Fibroblast of upper back skin (primary cell): ENCODE measurements at regions not wholly inside any gene's neighbourhood (a gene's known extent, or its start where the extent isn't known, plus 50 kb on each side); places are given as distances from the start of the nearest gene placed in this dataset.
"Not testable (repeated sequence)": the region's sequence is repeated elsewhere in the genome, so short reads cannot be mapped to it uniquely, and the experiment has no call there.

Experiments
- DNase-seq: peaks from one replicate; pipeline ENCODE4 v3.0.0-alpha.2; 2013

GRCh38 chr1:208349694-208350330, 105.6 kb upstream of the PLXNA2 start:
- DNase-seq = no peak

DNA sequence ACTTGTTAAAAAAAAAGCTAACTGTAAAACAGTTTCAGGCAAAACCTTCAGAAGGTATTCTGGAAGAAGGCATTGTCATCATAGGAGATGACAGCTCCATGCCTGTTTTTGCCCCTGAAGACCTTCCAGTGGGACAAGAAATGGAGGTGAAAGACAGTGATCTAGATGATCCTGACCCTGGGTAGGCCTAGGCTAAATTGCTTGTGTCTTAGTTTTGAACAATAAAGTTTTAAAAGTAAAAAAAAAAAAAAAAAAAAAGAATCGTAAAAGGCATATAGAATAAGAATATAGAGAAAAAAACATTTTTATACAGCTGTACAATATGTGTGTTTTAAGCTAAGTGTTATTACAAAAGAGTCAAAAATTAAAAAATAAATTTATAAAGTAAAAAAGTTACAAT, 106.6 kb upstream of the PLXNA2 start:
- DNase-seq = no peak

GRCh38 chr1:208351838-208352237, 107.7 kb upstream of the PLXNA2 start:
- no peak for DNase-seq

DNA sequence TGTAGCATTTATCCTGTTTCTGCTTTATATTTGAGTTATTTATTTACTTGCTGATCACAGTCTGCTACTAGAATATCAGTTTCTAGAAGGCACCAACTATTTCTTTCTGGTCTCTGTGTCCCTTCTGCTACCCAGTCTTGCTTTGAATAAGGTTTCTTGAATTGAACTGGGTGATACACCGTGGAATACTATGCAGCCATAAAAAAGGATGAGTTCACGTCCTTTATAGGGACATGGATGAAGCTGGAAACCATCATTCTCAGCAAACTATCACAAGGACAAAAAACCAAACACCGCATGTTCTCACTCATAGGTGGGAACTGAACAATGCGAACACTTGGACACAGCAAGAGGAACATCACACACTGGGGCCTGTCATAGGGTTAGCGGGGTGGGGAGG, 109.6 kb upstream of the PLXNA2 start:
- not testable (repeated sequence) for DNase-seq

GRCh38 chr1:208357644-208358507, 113.7 kb upstream of the PLXNA2 start:
- DNase-seq = no peak

DNA sequence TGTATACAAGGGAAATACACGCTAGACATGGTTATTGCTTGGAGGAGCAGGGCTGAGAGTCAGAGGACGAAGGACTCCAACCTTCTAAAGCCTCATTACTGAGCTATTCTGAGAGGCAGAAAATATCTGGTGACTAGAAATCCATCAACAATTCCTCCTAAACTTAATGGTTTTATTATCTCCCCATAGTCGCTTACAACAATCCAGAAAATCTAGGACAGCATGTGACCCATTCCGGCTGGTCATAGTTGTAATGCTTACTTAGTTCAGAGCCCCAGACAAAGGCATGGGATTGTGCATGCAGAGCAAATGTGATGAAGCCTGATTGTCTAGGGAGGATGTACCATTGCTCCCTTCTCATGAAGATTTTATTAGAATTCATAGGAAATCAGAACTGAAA, 114.5 kb upstream of the PLXNA2 start:
- DNase-seq = no peak

GRCh38 chr1:208362011-208362410, 117.8 kb upstream of the PLXNA2 start:
- DNase-seq = no peak

GRCh38 chr1:208366559-208366958, 122.4 kb upstream of the PLXNA2 start:
- no peak for DNase-seq

DNA sequence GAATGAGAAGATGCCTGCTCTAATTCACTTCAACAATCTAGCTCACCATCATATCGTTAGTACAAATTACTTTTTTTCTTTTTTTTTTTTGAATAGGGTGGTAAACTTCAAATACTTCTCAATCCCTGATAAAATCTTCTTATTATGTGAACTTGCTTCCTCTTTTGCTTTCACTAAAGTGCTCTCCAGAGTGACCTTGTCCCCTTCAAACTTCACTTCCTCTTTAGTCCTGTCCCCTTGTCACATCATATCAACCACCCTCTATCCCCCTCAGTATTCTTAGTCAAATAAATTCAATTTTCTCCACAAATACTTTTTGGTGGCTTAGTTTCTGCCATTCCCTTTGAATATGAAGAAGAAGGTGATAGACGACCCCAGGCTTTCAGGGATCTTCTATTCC, 124.9 kb upstream of the PLXNA2 start:
- no peak for DNase-seq

- no peak for DNase-seq
These were observed 125.5 kb upstream of the PLXNA2 start for GRCh38 chr1:208369658-208370057.

GRCh38 chr1:208374391-208374941, 130.3 kb upstream of the PLXNA2 start:
- peak; percentile 30 for DNase-seq

GRCh38 chr1:208381481-208381880, 137.3 kb upstream of the PLXNA2 start:
- no peak for DNase-seq

DNA sequence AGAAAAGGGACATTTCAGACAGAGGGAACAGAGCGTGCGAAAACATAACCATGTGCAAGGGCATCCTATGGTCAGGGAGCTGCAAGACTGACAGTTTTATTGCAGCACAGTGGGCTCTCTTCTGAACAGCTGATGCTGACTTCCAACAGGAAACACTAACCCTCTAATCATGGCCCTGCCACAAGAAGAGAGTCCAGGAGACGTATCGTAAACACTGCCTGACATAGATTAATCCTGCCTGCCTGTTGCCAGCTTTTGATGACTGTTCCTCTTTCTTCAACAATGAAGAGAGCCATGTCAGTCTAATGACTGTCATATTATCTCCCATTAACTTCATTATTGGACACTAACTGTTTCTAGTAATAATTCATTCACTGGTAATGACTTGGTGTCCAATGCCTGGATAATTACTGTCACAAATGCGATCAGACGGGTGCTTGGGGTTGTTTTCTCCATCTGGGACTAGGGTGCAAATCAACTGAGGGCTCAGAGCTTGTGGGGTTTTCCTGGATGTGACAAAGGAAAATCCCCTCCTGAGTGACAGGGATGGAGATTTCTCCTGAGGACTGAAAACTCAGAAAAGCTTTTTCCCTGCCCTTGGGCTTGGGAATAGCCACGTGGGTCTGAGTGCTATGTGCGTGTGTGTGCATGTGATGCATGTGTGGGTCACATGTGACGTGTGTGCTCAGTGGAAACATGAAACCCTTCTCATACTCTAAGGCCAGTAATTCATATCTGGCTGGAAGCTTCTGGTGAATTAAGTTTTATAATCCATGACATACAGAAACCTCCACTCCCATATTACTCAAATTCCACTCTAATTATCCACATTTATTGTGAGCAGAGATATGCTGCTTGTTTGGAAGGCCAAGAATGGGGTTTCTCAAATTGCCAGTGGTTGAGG, 144.0 kb upstream of the PLXNA2 start:
- DNase-seq = no peak

- no peak for DNase-seq
These were observed 149.2 kb upstream of the PLXNA2 start for GRCh38 chr1:208393416-208393815.

- DNase-seq = no peak
These were observed 149.6 kb upstream of the PLXNA2 start for GRCh38 chr1:208393826-208394225.

GRCh38 chr1:208397286-208397685, 153.1 kb upstream of the PLXNA2 start:
- DNase-seq = no peak

DNA sequence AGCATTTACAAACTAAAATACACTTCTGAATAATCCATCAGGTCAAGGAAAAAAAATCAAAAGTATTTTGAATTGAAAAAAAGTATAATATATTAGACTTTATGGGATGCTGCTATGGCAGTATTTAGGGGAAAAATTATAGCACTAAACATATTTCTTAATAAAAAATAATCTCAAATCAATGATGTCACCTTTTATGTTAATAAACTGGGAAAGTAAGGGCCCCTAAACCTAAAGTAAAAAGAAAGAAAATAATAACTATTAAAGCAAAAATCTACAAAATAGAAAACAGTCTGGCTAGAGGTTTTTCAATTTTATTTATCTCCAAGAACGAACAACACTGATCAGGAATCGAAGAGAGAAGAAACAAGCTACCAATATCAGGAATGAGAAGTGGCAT, 160.8 kb upstream of the PLXNA2 start:
- no peak for DNase-seq

DNA sequence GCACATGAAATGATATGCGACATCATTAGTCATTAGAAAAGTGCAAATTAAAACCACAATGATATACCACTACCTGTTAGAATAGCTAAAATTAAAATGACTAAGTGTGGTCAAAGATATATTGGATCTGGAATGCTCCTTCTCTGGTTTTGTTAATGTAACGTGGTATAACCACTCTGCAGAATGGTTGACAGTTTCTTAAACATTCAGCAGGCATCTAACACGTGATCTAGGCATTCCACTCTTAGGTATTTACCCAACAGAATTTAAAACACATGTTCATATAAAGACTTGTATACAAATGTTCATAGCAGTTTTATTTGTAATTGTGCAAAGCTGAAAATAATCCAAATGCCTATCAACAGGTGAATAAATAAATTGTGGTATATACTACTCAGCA, 165.0 kb upstream of the PLXNA2 start:
- peak; percentile 43 for DNase-seq

DNA sequence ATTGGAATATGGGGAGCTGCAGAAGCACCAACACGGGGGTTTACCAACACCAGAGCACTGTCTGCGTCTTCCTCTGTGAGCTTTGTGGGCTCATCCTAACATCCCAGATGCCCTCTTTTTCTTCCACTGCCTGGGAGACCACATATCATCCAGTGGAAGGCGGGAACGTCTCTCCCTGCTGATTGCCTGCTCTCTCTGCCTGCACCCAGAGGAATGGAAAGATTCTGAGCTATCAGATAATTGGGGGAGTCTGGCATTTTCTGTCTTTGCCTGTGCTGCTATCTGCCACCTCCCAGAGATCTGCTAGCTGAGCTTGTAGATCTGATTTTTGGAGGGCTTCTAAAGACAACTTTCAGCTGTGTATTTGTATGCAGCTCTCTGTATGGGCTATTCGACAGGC, 166.2 kb upstream of the PLXNA2 start:
- DNase-seq = no peak

DNA sequence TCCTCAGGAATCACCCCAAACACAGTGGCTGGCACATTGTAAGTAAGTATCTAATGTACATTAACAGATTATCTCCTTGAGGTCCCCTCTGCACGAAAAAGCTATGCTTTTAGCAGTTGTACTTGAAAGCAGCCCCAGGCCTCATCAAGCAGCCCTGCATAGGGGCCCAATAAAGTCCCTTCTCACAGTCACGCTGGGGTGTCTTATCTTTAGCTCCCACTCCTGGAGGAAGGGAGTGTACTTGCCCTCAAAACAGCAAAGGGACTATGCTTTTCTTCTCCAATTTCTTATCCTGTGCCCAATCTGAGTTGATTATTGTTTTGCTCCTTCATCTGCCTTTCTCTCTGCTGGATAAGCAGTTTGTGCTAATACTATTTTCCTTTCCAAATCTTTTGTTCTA, 168.8 kb upstream of the PLXNA2 start:
- DNase-seq = no peak

GRCh38 chr1:208418667-208419066, 174.5 kb upstream of the PLXNA2 start:
- DNase-seq = no peak

GRCh38 chr1:208419746-208420420, 175.7 kb upstream of the PLXNA2 start:
- DNase-seq = no peak

DNA sequence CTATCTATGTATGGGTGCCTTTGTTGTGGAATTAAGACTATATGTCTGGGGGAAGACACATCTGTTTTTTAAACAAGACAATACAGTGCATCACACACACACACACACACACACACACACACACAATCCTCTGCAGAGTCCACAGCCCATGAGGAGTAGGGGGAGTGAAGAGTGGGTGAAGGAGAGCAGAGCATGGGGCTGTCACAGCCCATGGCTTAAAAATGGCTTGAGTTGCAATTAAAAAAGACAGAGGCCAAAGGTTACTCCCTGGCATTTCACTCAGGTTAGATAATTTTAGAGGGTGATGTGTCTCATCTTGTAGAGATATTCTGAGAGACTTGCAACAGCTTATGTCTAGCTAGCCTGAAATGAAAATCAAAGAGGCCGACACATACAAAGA, 176.5 kb upstream of the PLXNA2 start:
- no peak for DNase-seq
